ENCODE measurements at regions not wholly inside any gene's neighbourhood (a gene's known extent, or its start where the extent isn't known, plus 50 kb on each side); places are given as distances from the start of the nearest gene placed in this dataset.
"Not testable (repeated sequence)": the region's sequence is repeated elsewhere in the genome, so short reads cannot be mapped to it uniquely, and the experiment has no call there.

- DNase-seq (ENCODE audit: low read depth), result no peak
These were observed 234.4 kb upstream of the MCHR2 start for GRCh38 chr6:100228437-100228833.

- no peak for DNase-seq (ENCODE audit: low read depth)
These were observed 232.8 kb upstream of the MCHR2 start for GRCh38 chr6:100226811-100227210.

- DNase-seq (ENCODE audit: low read depth), result not testable (repeated sequence)
These were observed 229.9 kb upstream of the MCHR2 start for GRCh38 chr6:100223952-100224351.

- no peak for DNase-seq (ENCODE audit: low read depth)
These were observed 226.5 kb upstream of the MCHR2 start for GRCh38 chr6:100220543-100220942.

GRCh38 chr6:100217225-100218012 is 223.4 kb upstream of the MCHR2 start:
- DNase-seq (ENCODE audit: low read depth), result no peak

- no peak for DNase-seq (ENCODE audit: low read depth)
These were observed 222.7 kb upstream of the MCHR2 start for GRCh38 chr6:100216760-100217159.

- DNase-seq (ENCODE audit: low read depth), result no peak
These were observed 218.1 kb upstream of the MCHR2 start for GRCh38 chr6:100212131-100212530.

GRCh38 chr6:100210137-100211117 is 216.4 kb upstream of the MCHR2 start:
- DNase-seq (ENCODE audit: low read depth), result no peak

- DNase-seq (ENCODE audit: low read depth), result no peak
These were observed 215.5 kb upstream of the MCHR2 start for GRCh38 chr6:100209323-100210136.

- DNase-seq (ENCODE audit: low read depth), result no peak
These were observed 209.4 kb upstream of the MCHR2 start for GRCh38 chr6:100203400-100203799.

- DNase-seq (ENCODE audit: low read depth), result no peak
These were observed 208.6 kb upstream of the MCHR2 start for GRCh38 chr6:100202417-100203194.

GRCh38 chr6:100196214-100196982 is 202.4 kb upstream of the MCHR2 start:
- DNase-seq (ENCODE audit: low read depth), result not testable (repeated sequence)

- DNase-seq (ENCODE audit: low read depth), result not testable (repeated sequence)
These were observed 201.2 kb upstream of the MCHR2 start for GRCh38 chr6:100195244-100195643.

- no peak for DNase-seq (ENCODE audit: low read depth)
These were observed 200.5 kb upstream of the MCHR2 start for GRCh38 chr6:100194535-100194934.

GRCh38 chr6:100188754-100189153 is 194.7 kb upstream of the MCHR2 start:
- no peak for DNase-seq (ENCODE audit: low read depth)

GRCh38 chr6:100186552-100186951 is 192.5 kb upstream of the MCHR2 start:
- DNase-seq (ENCODE audit: low read depth), result no peak

- no peak for DNase-seq (ENCODE audit: low read depth)
These were observed 191.6 kb upstream of the MCHR2 start for GRCh38 chr6:100185615-100186014.

GRCh38 chr6:100184473-100184872 is 190.4 kb upstream of the MCHR2 start:
- no peak for DNase-seq (ENCODE audit: low read depth)

GRCh38 chr6:100182313-100182712 is 188.3 kb upstream of the MCHR2 start:
- no peak for DNase-seq (ENCODE audit: low read depth)

GRCh38 chr6:100181309-100181708 is 187.3 kb upstream of the MCHR2 start:
- no peak for DNase-seq (ENCODE audit: low read depth)

Measured in T-helper 22 cell (primary cell).